ENCODE measurements at regions not wholly inside any gene's neighbourhood (a gene's known extent, or its start where the extent isn't known, plus 50 kb on each side); places are given as distances from the start of the nearest gene placed in this dataset.
A peak's percentile ranks its signal among the peaks of the same experiment; 100 is the strongest.

DNA sequence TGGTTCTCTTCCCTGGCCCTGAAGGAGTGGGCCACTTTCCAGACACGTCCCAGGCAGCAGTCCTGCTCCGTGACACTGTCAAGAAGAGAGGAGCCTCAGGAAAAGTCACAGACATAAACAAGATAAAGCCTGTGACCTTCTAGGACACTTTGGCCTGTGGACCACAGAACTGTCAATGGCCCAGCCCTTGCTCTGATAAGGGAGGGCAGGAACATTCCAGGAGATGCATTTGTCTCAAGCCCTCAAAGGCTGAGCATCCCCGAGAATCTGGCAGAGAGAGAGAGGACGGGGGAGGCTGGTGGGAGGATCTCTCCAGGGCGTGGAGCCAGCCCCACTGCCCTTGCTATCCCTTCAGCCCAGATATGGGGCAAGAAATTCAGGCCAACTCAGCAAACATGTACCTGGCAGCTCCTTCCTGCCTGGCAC lies 476.4 kb downstream of the INSC start:
- no peak for TF ChIP-seq CTCF (IDR thresholded peaks at IDR 0.05 in 8 of 11, conservative IDR thresholded peaks at IDR 0.05 in 3 of 11)
- TF ChIP-seq POLR2AphosphoS5 (IDR thresholded peaks at IDR 0.05): peak in 1 of 3 donors; percentile 24
